Type B pancreatic cell (in vitro differentiated cells): ENCODE measurements at regions not wholly inside any gene's neighbourhood (a gene's known extent, or its start where the extent isn't known, plus 50 kb on each side); places are given as distances from the start of the nearest gene placed in this dataset.

Experiments used
- DNase-seq: peaks from one replicate; pipeline ENCODE4 v3.0.0; 2021; ENCODE audit warnings: mixed read lengths; ENCODE audit not compliant: unreplicated experiment; ENCODE audit errors: extremely low spot score
- H3K27ac Mint-ChIP-seq: 2 replicates; pipeline ENCODE4 v1.8.0; 2021; ENCODE audit warnings: mild to moderate bottlenecking, mixed read lengths
- H3K27me3 Mint-ChIP-seq: 2 replicates; pipeline ENCODE4 v1.8.0; 2021; ENCODE audit warnings: mixed read lengths
- H3K36me3 Mint-ChIP-seq: 2 replicates; pipeline ENCODE4 v1.8.0; 2021; ENCODE audit warnings: mixed read lengths
- H3K4me1 Mint-ChIP-seq: one replicate; pipeline ENCODE4 v1.8.0; 2021; ENCODE audit warnings: mixed read lengths; ENCODE audit not compliant: unreplicated experiment
- H3K4me3 Mint-ChIP-seq: 2 replicates; pipeline ENCODE4 v1.8.0; 2021; ENCODE audit warnings: mild to moderate bottlenecking, mixed read lengths
- H3K9me3 Mint-ChIP-seq: 2 replicates; pipeline ENCODE4 v1.8.0; 2021; ENCODE audit warnings: mixed read lengths
- CTCF ChIP-seq: fragments of 200-600 bp; sonication (generic); conservative IDR thresholded peaks from 2 replicates; pipeline ENCODE4 v1.5.0; 2021; ENCODE audit warnings: antibody characterized with exemption, mild to moderate bottlenecking

GRCh38 chr4:130484826-130485225 is 1388.9 kb downstream of the C4orf33 start:
- Mint-ChIP-seq H3K4me3 (no peak overlapping the region), H3K27ac (no peak overlapping the region)
- no peak for TF ChIP-seq CTCF

GRCh38 chr4:130485371-130485770 is 1389.4 kb downstream of the C4orf33 start:
- TF ChIP-seq CTCF: no peak

More at GRCh38 chr4:130484826-130485225, 1388.9 kb downstream of the C4orf33 start:
- Mint-ChIP-seq H3K36me3 (no peaks in the 10 kb centered on the region), H3K27me3 (no peaks in the 10 kb centered on the region), H3K4me1 (no peaks in the 10 kb centered on the region), H3K9me3 (no peaks in the 10 kb centered on the region)
- DNase-seq: no peak

GRCh38 chr4:130486186-130486585 is 1390.2 kb downstream of the C4orf33 start:
- H3K27ac Mint-ChIP-seq: no peak overlapping the region
- H3K4me1 Mint-ChIP-seq: no peaks in the 10 kb centered on the region
- no peak for TF ChIP-seq CTCF
- no peak overlapping the region for H3K4me3 Mint-ChIP-seq
- DNase-seq: no peak
- H3K36me3 Mint-ChIP-seq: no peaks in the 10 kb centered on the region
- no peaks in the 10 kb centered on the region for H3K27me3 Mint-ChIP-seq
- no peaks in the 10 kb centered on the region for H3K9me3 Mint-ChIP-seq

More at GRCh38 chr4:130485371-130485770, 1389.4 kb downstream of the C4orf33 start:
- no peak overlapping the region for H3K4me3 Mint-ChIP-seq
- no peak overlapping the region for H3K27ac Mint-ChIP-seq
- H3K27me3 Mint-ChIP-seq: no peaks in the 10 kb centered on the region
- no peaks in the 10 kb centered on the region for H3K36me3 Mint-ChIP-seq
- no peak for DNase-seq
- no peaks in the 10 kb centered on the region for H3K9me3 Mint-ChIP-seq
- H3K4me1 Mint-ChIP-seq: no peaks in the 10 kb centered on the region

- no peak for DNase-seq
- no peak overlapping the region for H3K27ac Mint-ChIP-seq
- peaks cover 3% of the 10 kb centered on the region for H3K9me3 Mint-ChIP-seq
- TF ChIP-seq CTCF: no peak
- H3K4me1 Mint-ChIP-seq: no peaks in the 10 kb centered on the region
- no peak overlapping the region for H3K4me3 Mint-ChIP-seq
- H3K27me3 Mint-ChIP-seq: no peaks in the 10 kb centered on the region
- H3K36me3 Mint-ChIP-seq: no peaks in the 10 kb centered on the region
Observed at GRCh38 chr4:130486841-130487240, 1390.9 kb downstream of the C4orf33 start.

- Mint-ChIP-seq H3K27ac (no peak overlapping the region), H3K9me3 (peaks cover 4% of the 10 kb centered on the region), H3K36me3 (no peaks in the 10 kb centered on the region), H3K4me3 (no peak overlapping the region), H3K27me3 (no peaks in the 10 kb centered on the region), H3K4me1 (no peaks in the 10 kb centered on the region)
- TF ChIP-seq CTCF: no peak
- DNase-seq: no peak
Observed at GRCh38 chr4:130510661-130511060, 1414.7 kb downstream of the C4orf33 start.

- Mint-ChIP-seq H3K4me3 (no peak overlapping the region), H3K4me1 (no peaks in the 10 kb centered on the region), H3K27ac (no peak overlapping the region), H3K27me3 (no peaks in the 10 kb centered on the region), H3K9me3 (peaks cover 4% of the 10 kb centered on the region), H3K36me3 (no peaks in the 10 kb centered on the region)
- TF ChIP-seq CTCF: no peak
- no peak for DNase-seq
Observed at GRCh38 chr4:130511776-130512175, 1415.8 kb downstream of the C4orf33 start.
